ENCODE measurements at regions not wholly inside any gene's neighbourhood (a gene's known extent, or its start where the extent isn't known, plus 50 kb on each side); places are given as distances from the start of the nearest gene placed in this dataset.

DNA sequence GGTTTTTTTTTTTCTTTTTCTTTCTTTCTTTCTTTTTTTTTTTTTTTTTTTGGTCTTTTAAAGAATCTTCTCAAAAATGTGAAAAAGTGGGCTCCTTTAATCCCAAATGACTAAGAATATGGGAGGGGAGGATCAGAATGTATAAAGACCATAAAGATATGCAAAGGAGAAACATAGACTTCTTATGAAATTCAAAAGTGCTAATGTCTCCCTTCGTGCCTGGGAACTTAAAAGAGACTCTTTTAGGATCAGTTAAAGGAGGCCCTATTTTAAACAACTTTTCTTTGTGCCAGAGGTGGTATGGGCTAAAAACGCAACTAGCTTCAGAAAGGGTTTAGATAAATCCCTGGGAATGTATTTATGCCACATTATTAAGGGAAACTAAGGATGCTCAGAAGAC is 54.2 kb upstream of the KAZN start:
- H3K27me3 ChIP-seq (ENCODE audit: control insufficient read depth, extremely low read depth, insufficient read depth, low read length) = no peaks in the 10 kb centered on the region
- H3K9me1 ChIP-seq (ENCODE audit: control insufficient read depth, extremely low read depth, insufficient read depth, low read length) = no peaks in the 10 kb centered on the region
- no peak overlapping the region for H2AFZ ChIP-seq (ENCODE audit: control insufficient read depth, low read length)
- FAIRE-seq (no peak), DNase-seq (ENCODE audit: low read depth, low spot score) (no peak)
- dilution Hi-C loops (cut with MboI; ENCODE audit: extremely low pct_ligation_motif_present, low sequenced_read_pairs) = no loop called here
- TF ChIP-seq, protein P1, sequence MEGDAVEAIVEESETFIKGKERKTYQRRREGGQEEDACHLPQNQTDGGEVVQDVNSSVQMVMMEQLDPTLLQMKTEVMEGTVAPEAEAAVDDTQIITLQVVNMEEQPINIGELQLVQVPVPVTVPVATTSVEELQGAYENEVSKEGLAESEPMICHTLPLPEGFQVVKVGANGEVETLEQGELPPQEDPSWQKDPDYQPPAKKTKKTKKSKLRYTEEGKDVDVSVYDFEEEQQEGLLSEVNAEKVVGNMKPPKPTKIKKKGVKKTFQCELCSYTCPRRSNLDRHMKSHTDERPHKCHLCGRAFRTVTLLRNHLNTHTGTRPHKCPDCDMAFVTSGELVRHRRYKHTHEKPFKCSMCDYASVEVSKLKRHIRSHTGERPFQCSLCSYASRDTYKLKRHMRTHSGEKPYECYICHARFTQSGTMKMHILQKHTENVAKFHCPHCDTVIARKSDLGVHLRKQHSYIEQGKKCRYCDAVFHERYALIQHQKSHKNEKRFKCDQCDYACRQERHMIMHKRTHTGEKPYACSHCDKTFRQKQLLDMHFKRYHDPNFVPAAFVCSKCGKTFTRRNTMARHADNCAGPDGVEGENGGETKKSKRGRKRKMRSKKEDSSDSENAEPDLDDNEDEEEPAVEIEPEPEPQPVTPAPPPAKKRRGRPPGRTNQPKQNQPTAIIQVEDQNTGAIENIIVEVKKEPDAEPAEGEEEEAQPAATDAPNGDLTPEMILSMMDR (optimal IDR thresholded peaks at IDR 0.05 in 1 of 3, IDR thresholded peaks at IDR 0.05 in 1 of 3, conservative IDR thresholded peaks at IDR 0.05 in 1 of 3; ENCODE audit: extremely low read depth in 1 of 3, insufficient read depth in 2 of 3, low read length in 3 of 3) = no peak
- no peak for TF ChIP-seq EZH2 (IDR thresholded peaks at IDR 0.05; ENCODE audit: low read length)
- no peak overlapping the region for H3K9ac ChIP-seq (ENCODE audit: control insufficient read depth, extremely low read depth, insufficient read depth, low read length)
- H3K4me2 ChIP-seq (ENCODE audit: control insufficient read depth, extremely low read depth, insufficient read depth, low read depth, low read length) = no peak overlapping the region
- no peak overlapping the region for H3K4me3 ChIP-seq (ENCODE audit: control insufficient read depth in 2 of 3, extremely low read depth in 1 of 3, insufficient read depth in 2 of 3, low read depth in 1 of 3, low read length in 3 of 3)
- no peaks in the 10 kb centered on the region for H3K4me1 ChIP-seq (ENCODE audit: control insufficient read depth, extremely low read depth, insufficient read depth, low read length)
- H3K9me3 ChIP-seq (ENCODE audit: control insufficient read depth, low read depth, low read length) = no peaks in the 10 kb centered on the region
- no peaks in the 10 kb centered on the region for H3K36me3 ChIP-seq (ENCODE audit: control insufficient read depth in 2 of 2, extremely low read depth in 1 of 2, insufficient read depth in 2 of 2, low read length in 2 of 2)
- no peaks in the 10 kb centered on the region for H3K79me2 ChIP-seq (ENCODE audit: control insufficient read depth, insufficient read depth, low read length)
- H4K20me1 ChIP-seq (ENCODE audit: control insufficient read depth, extremely low read depth, insufficient read depth, low read length) = no peaks in the 10 kb centered on the region
- H3K27ac ChIP-seq (ENCODE audit: control insufficient read depth, insufficient read depth, low read length) = no peak overlapping the region

DNA sequence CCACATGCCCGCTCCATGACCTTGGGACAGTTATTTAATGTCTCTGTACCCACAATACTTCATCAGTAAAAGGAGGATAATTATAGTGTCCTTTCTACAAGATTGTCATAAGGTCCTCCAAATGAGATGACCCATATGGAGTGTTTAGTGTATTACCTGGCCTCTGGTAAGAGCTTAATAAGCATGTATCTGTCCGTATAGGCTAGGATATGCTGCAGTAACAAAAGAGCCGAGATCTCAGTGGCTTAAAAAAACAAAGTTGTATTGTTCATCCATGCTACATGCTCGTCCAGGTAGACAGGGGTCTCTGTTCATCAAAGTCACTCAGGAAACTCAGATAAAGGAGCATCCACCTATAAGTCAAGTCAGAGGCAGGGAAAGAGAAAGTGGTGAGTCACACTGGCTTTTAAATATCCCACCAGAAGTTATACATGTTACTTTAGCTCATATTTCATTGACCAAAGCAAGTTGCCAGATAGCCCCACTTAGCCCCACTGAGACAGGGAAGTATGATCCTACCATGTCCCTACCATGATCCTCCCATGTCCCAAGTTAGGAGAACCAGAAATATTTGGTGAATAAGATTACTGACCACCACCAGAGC is 53.0 kb upstream of the KAZN start:
- H3K9ac ChIP-seq (ENCODE audit: control insufficient read depth, extremely low read depth, insufficient read depth, low read length) = no peak overlapping the region
- H3K79me2 ChIP-seq (ENCODE audit: control insufficient read depth, insufficient read depth, low read length) = no peaks in the 10 kb centered on the region
- no peak overlapping the region for H3K27ac ChIP-seq (ENCODE audit: control insufficient read depth, insufficient read depth, low read length)
- no peaks in the 10 kb centered on the region for H4K20me1 ChIP-seq (ENCODE audit: control insufficient read depth, extremely low read depth, insufficient read depth, low read length)
- no peaks in the 10 kb centered on the region for H3K9me3 ChIP-seq (ENCODE audit: control insufficient read depth, low read depth, low read length)
- FAIRE-seq (no peak), DNase-seq (ENCODE audit: low read depth, low spot score) (no peak)
- dilution Hi-C loops (cut with MboI; ENCODE audit: extremely low pct_ligation_motif_present, low sequenced_read_pairs) = no loop called here
- no peak overlapping the region for H2AFZ ChIP-seq (ENCODE audit: control insufficient read depth, low read length)
- no peaks in the 10 kb centered on the region for H3K4me1 ChIP-seq (ENCODE audit: control insufficient read depth, extremely low read depth, insufficient read depth, low read length)
- no peak overlapping the region for H3K4me2 ChIP-seq (ENCODE audit: control insufficient read depth, extremely low read depth, insufficient read depth, low read depth, low read length)
- no peaks in the 10 kb centered on the region for H3K27me3 ChIP-seq (ENCODE audit: control insufficient read depth, extremely low read depth, insufficient read depth, low read length)
- no peaks in the 10 kb centered on the region for H3K9me1 ChIP-seq (ENCODE audit: control insufficient read depth, extremely low read depth, insufficient read depth, low read length)
- no peaks in the 10 kb centered on the region for H3K36me3 ChIP-seq (ENCODE audit: control insufficient read depth in 2 of 2, extremely low read depth in 1 of 2, insufficient read depth in 2 of 2, low read length in 2 of 2)
- no peak for TF ChIP-seq EZH2 (IDR thresholded peaks at IDR 0.05; ENCODE audit: low read length)
- TF ChIP-seq, protein P1 (optimal IDR thresholded peaks at IDR 0.05 in 1 of 3, IDR thresholded peaks at IDR 0.05 in 1 of 3, conservative IDR thresholded peaks at IDR 0.05 in 1 of 3; ENCODE audit: extremely low read depth in 1 of 3, insufficient read depth in 2 of 3, low read length in 3 of 3) = no peak
- H3K4me3 ChIP-seq (ENCODE audit: control insufficient read depth in 2 of 3, extremely low read depth in 1 of 3, insufficient read depth in 2 of 3, low read depth in 1 of 3, low read length in 3 of 3) = no peak overlapping the region
